Spinal cord (tissue), 9 donors: ENCODE measurements at regions not wholly inside any gene's neighbourhood (a gene's known extent, or its start where the extent isn't known, plus 50 kb on each side); places are given as distances from the start of the nearest gene placed in this dataset.
A peak's percentile ranks its signal among the peaks of the same experiment; 100 is the strongest.

Experiments used
- DNase-seq, 6 donors: peaks; one replicate each; pipeline versions ENCODE4 v3.0.0 to v3.0.0-alpha.2; 2013 to 2015; ENCODE audit warnings: low spot score in 6 of 6, low read depth in 4 of 6
- H3K27ac ChIP-seq: one replicate; pipeline ENCODE4 v1.5.1; 2013; ENCODE audit warnings: low read depth, low read length, control low read depth
- H3K27me3 ChIP-seq: one replicate; pipeline ENCODE4 v1.6.1; 2013; ENCODE audit warnings: low read length; ENCODE audit not compliant: control insufficient read depth, insufficient read depth
- H3K36me3 ChIP-seq: one replicate; pipeline ENCODE4 v1.6.1; 2013; ENCODE audit warnings: low read length; ENCODE audit not compliant: control insufficient read depth, insufficient read depth
- H3K4me1 ChIP-seq: one replicate; pipeline ENCODE4 v1.6.1; 2013; ENCODE audit warnings: low read length; ENCODE audit not compliant: control insufficient read depth, insufficient read depth
- H3K4me3 ChIP-seq: one replicate; pipeline ENCODE4 v1.5.1; 2013; ENCODE audit warnings: low read depth, low read length, control low read depth
- H3K9me3 ChIP-seq: one replicate; pipeline ENCODE4 v1.6.1; 2013; ENCODE audit warnings: low read length; ENCODE audit not compliant: control insufficient read depth, insufficient read depth
- WGBS: methylation state at CpG from one replicate; pipeline ENCODE4 v1.1.5; 2013; ENCODE audit warnings: missing lambda C conversion rate; ENCODE audit not compliant: insufficient coverage; 5-methylcytosine and 5-hydroxymethylcytosine counted together
- donor health status: healthy.

- H3K36me3 ChIP-seq = no peaks in the 10 kb centered on the region
- peak overlapping the region; percentile 68 for H3K4me3 ChIP-seq
- H3K9me3 ChIP-seq = no peaks in the 10 kb centered on the region
- no peaks in the 10 kb centered on the region for H3K27me3 ChIP-seq
- no peaks in the 10 kb centered on the region for H3K4me1 ChIP-seq
- peak overlapping the region; percentile 94 for H3K27ac ChIP-seq
- DNase-seq = peak in 1 of 6 donors; percentile 76
- 0% methylated on average over 1 of the region's 3 CpGs for WGBS
These were observed 581.4 kb downstream of the USP25 start for GRCh38 chr21:16311229-16311628.

DNA sequence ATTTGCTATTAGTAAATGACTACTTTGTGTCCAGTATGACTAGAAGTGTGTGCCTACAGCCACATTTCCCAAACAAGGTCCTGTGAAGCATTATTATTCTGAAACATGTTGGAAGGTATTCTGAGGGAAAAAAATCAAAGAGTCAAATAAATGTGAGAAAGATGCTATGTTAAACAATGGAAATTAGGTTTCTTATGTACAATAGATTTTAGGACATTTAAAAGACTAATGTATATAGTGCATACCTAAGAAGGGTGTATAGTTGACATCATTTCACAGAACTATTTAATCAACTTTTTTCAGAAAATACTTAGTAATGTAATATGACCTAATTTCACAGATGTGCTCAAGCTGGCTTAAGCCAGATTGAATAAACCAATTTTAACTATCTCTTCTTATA, 582.5 kb downstream of the USP25 start:
- Histone ChIP-seq H3K4me3 (no peak overlapping the region), H3K36me3 (no peaks in the 10 kb centered on the region), H3K27ac (peak overlapping the region; percentile 94), H3K27me3 (no peaks in the 10 kb centered on the region), H3K9me3 (no peaks in the 10 kb centered on the region), H3K4me1 (no peaks in the 10 kb centered on the region)
- DNase-seq = peak in 1 of 6 donors; percentile 63

DNA sequence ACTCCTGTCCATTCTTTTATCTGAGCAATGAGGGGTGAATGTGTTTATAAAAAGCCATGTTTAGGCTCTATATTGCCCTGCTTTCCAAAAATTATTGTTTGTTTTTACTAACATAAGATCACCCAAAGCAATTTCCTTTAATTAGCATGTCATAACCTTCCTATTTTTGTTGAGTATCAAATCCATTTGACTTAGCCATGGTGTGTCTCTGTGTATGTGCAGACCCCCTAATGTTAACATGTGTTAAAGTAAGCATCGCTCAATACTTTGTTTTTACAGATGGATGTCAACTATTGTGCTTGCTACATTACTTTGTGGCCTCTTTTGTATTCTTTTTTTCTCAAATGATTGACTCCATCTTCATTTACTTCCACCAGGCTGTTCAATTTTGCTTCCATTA, 585.4 kb downstream of the USP25 start:
- Histone ChIP-seq H3K9me3 (no peaks in the 10 kb centered on the region), H3K4me1 (no peaks in the 10 kb centered on the region), H3K36me3 (no peaks in the 10 kb centered on the region), H3K27me3 (no peaks in the 10 kb centered on the region), H3K27ac (peak overlapping the region; percentile 18), H3K4me3 (no peak overlapping the region)
- DNase-seq = peak in 1 of 6 donors; percentile 39
- no CpG with 5 or more reads among the region's 1 CpG for WGBS

DNA sequence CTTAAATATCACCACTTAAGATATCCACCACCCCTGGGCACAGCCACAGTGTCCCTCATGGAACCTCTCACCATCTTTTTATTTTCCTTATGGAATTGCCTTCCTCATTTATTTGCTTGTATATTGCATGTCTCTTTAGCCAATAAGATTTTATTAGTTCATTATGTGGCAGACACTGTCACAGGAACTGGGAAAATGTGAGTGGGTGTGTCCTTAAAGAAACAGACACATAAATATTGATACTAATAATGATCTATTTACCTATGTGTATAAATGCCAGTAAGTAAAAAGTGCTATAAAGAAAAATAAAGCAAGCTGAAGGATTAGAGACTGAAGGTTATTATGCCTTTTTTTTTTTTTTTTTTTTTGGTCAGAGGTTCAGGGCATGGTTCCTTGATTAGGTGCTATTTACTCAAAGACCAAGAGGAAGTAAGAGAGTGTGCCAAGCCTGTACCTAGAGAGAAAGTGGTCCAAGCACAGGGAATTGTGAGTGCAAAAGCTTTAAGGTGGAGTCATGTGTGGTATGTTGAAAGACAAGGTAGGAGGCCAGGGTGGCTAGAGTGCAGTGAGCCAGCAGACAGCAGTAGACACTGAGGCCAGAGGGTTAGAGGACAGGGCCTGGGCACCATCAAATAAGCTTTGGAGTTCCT, 589.0 kb downstream of the USP25 start:
- Histone ChIP-seq H3K4me1 (no peaks in the 10 kb centered on the region), H3K27ac (no peak overlapping the region), H3K4me3 (no peak overlapping the region), H3K27me3 (no peaks in the 10 kb centered on the region), H3K9me3 (no peaks in the 10 kb centered on the region), H3K36me3 (no peaks in the 10 kb centered on the region)
- no peak for DNase-seq

DNA sequence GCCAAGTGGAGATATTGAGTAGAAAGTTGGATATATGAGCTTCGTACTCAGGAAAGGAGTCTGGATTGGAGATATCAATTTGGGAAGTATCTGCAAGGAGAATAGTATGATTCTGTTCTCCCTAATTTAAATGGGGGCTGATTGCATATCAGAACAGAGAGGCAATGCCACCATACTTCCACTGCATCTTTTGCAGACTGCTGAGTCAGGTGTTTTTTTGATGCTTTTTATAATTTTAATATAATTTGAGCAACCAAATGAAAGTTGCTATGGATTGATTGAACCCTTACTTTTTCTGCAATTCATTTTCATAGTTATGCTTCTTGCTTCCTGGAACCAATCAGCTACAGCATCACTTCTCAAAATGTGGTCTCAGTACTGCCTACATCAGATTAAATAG, 590.3 kb downstream of the USP25 start:
- H3K27me3 ChIP-seq = no peaks in the 10 kb centered on the region
- WGBS = no CpG with 5 or more reads among the region's 1 CpG
- no peak overlapping the region for H3K27ac ChIP-seq
- H3K9me3 ChIP-seq = no peaks in the 10 kb centered on the region
- no peak for DNase-seq
- H3K36me3 ChIP-seq = no peaks in the 10 kb centered on the region
- H3K4me1 ChIP-seq = no peaks in the 10 kb centered on the region
- H3K4me3 ChIP-seq = no peak overlapping the region

GRCh38 chr21:16322454-16322853, 592.7 kb downstream of the USP25 start:
- Histone ChIP-seq H3K4me1 (no peaks in the 10 kb centered on the region), H3K9me3 (no peaks in the 10 kb centered on the region), H3K27ac (no peak overlapping the region), H3K4me3 (no peak overlapping the region), H3K36me3 (no peaks in the 10 kb centered on the region), H3K27me3 (no peaks in the 10 kb centered on the region)
- no peak for DNase-seq
- no CpG with 5 or more reads among the region's 2 CpGs for WGBS

DNA sequence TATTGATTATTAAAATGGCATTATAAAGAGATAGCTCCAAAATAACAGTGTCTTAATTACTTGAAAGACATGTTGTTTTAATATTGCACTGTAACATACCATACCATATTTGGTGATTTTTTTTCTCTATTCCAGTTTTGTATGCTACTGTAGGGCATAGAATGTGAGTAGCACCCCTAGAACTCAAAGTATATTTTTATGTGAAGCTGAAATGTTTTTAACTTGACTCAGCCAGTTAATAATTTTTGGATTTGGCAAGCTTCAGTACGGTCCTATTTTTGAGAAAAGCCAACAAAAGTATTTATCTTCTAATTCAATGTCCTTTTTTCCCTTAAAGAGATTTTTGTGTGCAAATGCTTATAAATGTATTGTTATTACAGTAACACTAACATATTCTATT, 593.8 kb downstream of the USP25 start:
- Histone ChIP-seq H3K36me3 (no peaks in the 10 kb centered on the region), H3K4me3 (no peak overlapping the region), H3K4me1 (no peaks in the 10 kb centered on the region), H3K9me3 (no peaks in the 10 kb centered on the region), H3K27ac (no peak overlapping the region), H3K27me3 (no peaks in the 10 kb centered on the region)
- no CpG with 5 or more reads among the region's 1 CpG for WGBS
- DNase-seq = no peak

DNA sequence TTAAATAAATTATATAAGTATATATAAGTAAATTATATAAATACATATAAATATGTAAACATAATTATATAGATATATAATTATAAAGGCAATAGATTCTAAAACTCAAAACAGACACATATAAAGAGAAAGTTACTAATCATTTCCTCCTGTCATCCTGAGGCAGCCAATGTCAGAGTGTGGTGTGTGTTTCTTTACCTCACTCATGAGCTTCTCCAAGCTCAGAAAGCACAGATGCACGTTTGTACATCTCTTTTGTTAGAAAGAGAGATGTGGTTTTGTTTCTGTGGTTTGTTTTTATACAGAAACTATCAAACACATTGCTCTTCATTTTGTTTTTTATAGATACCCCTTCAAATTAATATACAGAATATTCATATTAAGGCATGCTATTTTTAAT, 594.8 kb downstream of the USP25 start:
- WGBS = no CpG with 5 or more reads among the region's 1 CpG
- Histone ChIP-seq H3K4me1 (no peaks in the 10 kb centered on the region), H3K4me3 (no peak overlapping the region), H3K36me3 (no peaks in the 10 kb centered on the region), H3K27me3 (no peaks in the 10 kb centered on the region), H3K9me3 (no peaks in the 10 kb centered on the region), H3K27ac (no peak overlapping the region)
- no peak for DNase-seq

- DNase-seq = peak in 3 of 6 donors; percentile 76 to 97 (median 94)
- H3K4me1 ChIP-seq = no peaks in the 10 kb centered on the region
- no CpG with 5 or more reads among the region's 6 CpGs for WGBS
- peak overlapping the region; percentile 31 for H3K4me3 ChIP-seq
- H3K36me3 ChIP-seq = no peaks in the 10 kb centered on the region
- H3K9me3 ChIP-seq = no peaks in the 10 kb centered on the region
- H3K27me3 ChIP-seq = no peaks in the 10 kb centered on the region
- peak overlapping the region; percentile 57 for H3K27ac ChIP-seq
These were observed 600.5 kb downstream of the USP25 start for GRCh38 chr21:16330082-16330907.

DNA sequence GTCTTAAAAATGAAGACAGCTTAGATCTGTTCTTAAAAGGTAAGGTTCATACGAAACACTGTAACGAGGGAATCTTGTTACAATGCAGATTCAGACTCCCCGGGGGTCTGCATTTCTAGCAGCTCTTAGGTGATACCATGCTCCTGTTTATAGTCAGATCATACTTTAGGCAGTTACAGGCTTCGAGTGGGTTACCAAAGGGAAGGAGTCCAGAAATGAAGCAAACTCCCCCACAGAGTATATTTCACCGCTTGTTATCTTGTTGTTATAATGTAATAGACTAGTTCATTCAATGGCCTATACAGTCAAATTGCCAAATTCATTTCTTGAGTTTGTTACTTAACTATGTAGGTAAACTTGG, 601.1 kb downstream of the USP25 start:
- Histone ChIP-seq H3K4me1 (no peaks in the 10 kb centered on the region), H3K4me3 (peak overlapping the region; percentile 31), H3K27me3 (no peaks in the 10 kb centered on the region), H3K36me3 (no peaks in the 10 kb centered on the region), H3K9me3 (no peaks in the 10 kb centered on the region), H3K27ac (no peak overlapping the region)
- WGBS = 55% methylated on average over 2 of the region's 5 CpGs
- peak in 1 of 6 donors; percentile 59 for DNase-seq
